H1 (cell line): ENCODE measurements at regions not wholly inside any gene's neighbourhood (a gene's known extent, or its start where the extent isn't known, plus 50 kb on each side); places are given as distances from the start of the nearest gene placed in this dataset.

Source experiments
- CTCF ChIA-PET: fragments of 300-600 bp; sonication (Branson Sonifier 250); formaldehyde crosslinking; loops from one replicate; lab custom pipeline; 2021; ENCODE audit not compliant: partially characterized antibody; lab: Charles Lee
- POLR2A ChIA-PET: fragments of 300-600 bp; sonication (Branson Sonifier 250); formaldehyde crosslinking; loops from one replicate; lab custom pipeline; 2021; ENCODE audit warnings: inconsistent platforms; ENCODE audit not compliant: partially characterized antibody; lab: Charles Lee
- DNase-seq, 2 experiments: peaks; one replicate each; pipeline versions ENCODE4 v3.0.0 to v3.0.0-alpha.2; 2010 to 2022; ENCODE audit warnings: low spot score in 2 of 2, low read depth in 1 of 2, mixed read lengths in 1 of 2
- FAIRE-seq: peaks from 2 replicates; lab custom pipeline; 2011; peaks lifted over from hg19 to GRCh38; lab: Jason Lieb, UNC
- H2AFZ ChIP-seq: 2 replicates; pipeline ENCODE4 v1.8.1; 2012; ENCODE audit warnings: low read length, inconsistent platforms
- H2AK5ac ChIP-seq: 2 replicates; pipeline ENCODE4 v1.6.1; 2013; ENCODE audit warnings: low read depth, low read length
- H2BK120ac ChIP-seq: replicated peaks from 2 replicates; pipeline ENCODE3; 2013; ENCODE audit warnings: low read depth, low read length, inconsistent platforms
- H2BK12ac ChIP-seq: 2 replicates; pipeline ENCODE4 v1.6.1; 2013; ENCODE audit warnings: low read depth, low read length
- H2BK15ac ChIP-seq: 2 replicates; pipeline ENCODE4 v1.6.1; 2013; ENCODE audit warnings: low read length
- H2BK20ac ChIP-seq: 2 replicates; pipeline ENCODE4 v1.6.1; 2013; ENCODE audit warnings: low read length
- H2BK5ac ChIP-seq: 2 replicates; pipeline ENCODE4 v1.6.1; 2013; ENCODE audit warnings: low read depth, low read length
- H3K14ac ChIP-seq: 2 replicates; pipeline ENCODE4 v1.6.1; 2013; ENCODE audit warnings: inconsistent platforms; ENCODE audit not compliant: insufficient read length
- H3K18ac ChIP-seq: 2 replicates; pipeline ENCODE4 v1.6.1; 2013; ENCODE audit warnings: low read length; ENCODE audit errors: extremely low read depth
- H3K23ac ChIP-seq: 2 replicates; pipeline ENCODE4 v1.6.1; 2013; ENCODE audit warnings: inconsistent platforms; ENCODE audit not compliant: insufficient read length
- H3K23me2 ChIP-seq: 2 replicates; pipeline ENCODE4 v1.6.1; 2013; ENCODE audit warnings: low read depth, low read length
- H3K27ac ChIP-seq: 2 replicates; pipeline ENCODE4 v1.6.1; 2011; ENCODE audit warnings: low read depth, low read length, inconsistent platforms
- H3K27me3 ChIP-seq, 4 experiments: replicated peaks in 1 of 4; 1 replicate in 1 of 4; 2 replicates in 3 of 4; pipeline versions ENCODE4 v1.6.1 to v1.8.1; 2011 to 2013; ENCODE audit warnings: low read length in 3 of 4, mild to moderate bottlenecking in 3 of 4, inconsistent platforms in 2 of 4, mixed read lengths in 2 of 4, moderate library complexity in 1 of 4; ENCODE audit not compliant: control insufficient read depth in 3 of 4, insufficient read depth in 3 of 4; ENCODE audit errors: extremely low read depth in 1 of 4
- H3K36me3 ChIP-seq, 4 experiments: 2 replicates each; pipeline versions ENCODE4 v1.6.1 to v1.8.1; 2011 to 2013; ENCODE audit warnings: mild to moderate bottlenecking in 4 of 4, low read length in 3 of 4, moderate library complexity in 2 of 4, control low read depth in 1 of 4, inconsistent platforms in 1 of 4; ENCODE audit not compliant: insufficient read depth in 4 of 4, control insufficient read depth in 2 of 4
- H3K4ac ChIP-seq: replicated peaks from 2 replicates; pipeline ENCODE3; 2013; ENCODE audit warnings: low read length, low read depth, mixed read lengths, inconsistent platforms; ENCODE audit not compliant: insufficient read length
- H3K4me1 ChIP-seq, 4 experiments: replicated peaks in 1 of 4; 1 replicate in 1 of 4; 2 replicates in 3 of 4; pipeline versions ENCODE4 v1.6.1 to v1.8.1; 2011 to 2013; ENCODE audit warnings: low read length in 3 of 4, inconsistent platforms in 2 of 4, mixed read lengths in 1 of 4; ENCODE audit not compliant: insufficient read depth in 4 of 4, control insufficient read depth in 3 of 4
- H3K4me2 ChIP-seq, 2 experiments: 2 replicates each; pipeline versions ENCODE4 v1.6.1 to v1.8.1; 2011 to 2013; ENCODE audit warnings: low read depth in 2 of 2, low read length in 2 of 2, control low read depth in 1 of 2, inconsistent platforms in 1 of 2, mild to moderate bottlenecking in 1 of 2; ENCODE audit not compliant: insufficient read depth in 1 of 2
- H3K4me3 ChIP-seq, 4 experiments: fragments of 200-600, 300-600 bp in 1 of 4; sonication (generic), shearing (Covaris generic), sonication (Bioruptor Twin) in 1 of 4; 2 replicates each; pipeline versions ENCODE4 v1.5.1 to v1.8.1; 2011 to 2016; ENCODE audit warnings: low read length in 4 of 4, low read depth in 3 of 4, control low read depth in 2 of 4, inconsistent platforms in 2 of 4, mild to moderate bottlenecking in 2 of 4, mixed read lengths in 1 of 4, moderate library complexity in 1 of 4; ENCODE audit not compliant: insufficient read depth in 2 of 4; ENCODE audit errors: extremely low read depth in 1 of 4
- H3K56ac ChIP-seq: replicated peaks from 2 replicates; pipeline ENCODE3; 2013; ENCODE audit warnings: low read depth, mild to moderate bottlenecking, mixed read lengths, low read length, inconsistent platforms; ENCODE audit not compliant: insufficient read length
- H3K79me1 ChIP-seq: 2 replicates; pipeline ENCODE4 v1.6.1; 2013; ENCODE audit warnings: low read depth, low read length, control low read depth
- H3K79me2 ChIP-seq, 2 experiments: 2 replicates each; pipeline versions ENCODE4 v1.6.1 to v1.8.1; 2012 to 2013; ENCODE audit warnings: low read length in 2 of 2, mild to moderate bottlenecking in 2 of 2, inconsistent platforms in 1 of 2; ENCODE audit not compliant: insufficient read depth in 2 of 2, control insufficient read depth in 1 of 2
- H3K9ac ChIP-seq, 4 experiments: replicated peaks in 1 of 4; 1 replicate in 1 of 4; 2 replicates in 3 of 4; pipeline versions ENCODE4 v1.6.1 to v1.8.1; 2011 to 2013; ENCODE audit warnings: low read depth in 3 of 4, low read length in 3 of 4, control low read depth in 2 of 4, mild to moderate bottlenecking in 2 of 4, moderate library complexity in 2 of 4, inconsistent platforms in 1 of 4; ENCODE audit errors: extremely low read depth in 1 of 4
- H3K9me3 ChIP-seq, 2 experiments: 2 replicates each; pipeline versions ENCODE4 v1.6.1 to v1.8.1; 2012 to 2013; ENCODE audit warnings: mild to moderate bottlenecking in 2 of 2, moderate library complexity in 2 of 2, control low read depth in 1 of 2, inconsistent platforms in 1 of 2, low read depth in 1 of 2, low read length in 1 of 2, mixed read lengths in 1 of 2; ENCODE audit not compliant: insufficient read depth in 2 of 2
- H4K20me1 ChIP-seq, 2 experiments: replicated peaks in 1 of 2; 2 replicates each; pipeline versions ENCODE3 to v1.8.1; 2011 to 2013; ENCODE audit warnings: inconsistent platforms in 2 of 2, low read length in 2 of 2, mild to moderate bottlenecking in 1 of 2; ENCODE audit not compliant: insufficient read depth in 2 of 2, control insufficient read depth in 1 of 2
- H4K5ac ChIP-seq: 2 replicates; pipeline ENCODE4 v1.6.1; 2013; ENCODE audit warnings: low read length, low read depth, mixed read lengths, inconsistent platforms; ENCODE audit not compliant: insufficient read length
- H4K8ac ChIP-seq: 2 replicates; pipeline ENCODE4 v1.8.0; 2013; ENCODE audit warnings: mild to moderate bottlenecking, moderate library complexity, low read length, inconsistent platforms; ENCODE audit not compliant: insufficient read depth; ENCODE audit errors: extremely low read depth
- H4K91ac ChIP-seq: replicated peaks from 2 replicates; pipeline ENCODE3; 2013; ENCODE audit warnings: low read length, mixed read lengths, inconsistent platforms; ENCODE audit not compliant: insufficient read length
- CEBPB ChIP-seq: IDR thresholded peaks from 2 replicates; pipeline ENCODE4 v1.6.1; 2012; ENCODE audit warnings: low read depth, low read length
- CREB1 ChIP-seq: IDR thresholded peaks from 2 replicates; pipeline ENCODE4 v1.6.1; 2012; ENCODE audit warnings: inconsistent platforms
- RAD21 ChIP-seq, 2 experiments: IDR thresholded peaks in 1 of 2; conservative IDR thresholded peaks in 1 of 2; 2 replicates each; pipeline ENCODE4 v1.6.1; 2011; ENCODE audit warnings: low read depth in 2 of 2, low read length in 2 of 2, improper control_type of control experiment in 1 of 2, inconsistent platforms in 1 of 2, mild to moderate bottlenecking in 1 of 2, moderate library complexity in 1 of 2
- SP1 ChIP-seq: IDR thresholded peaks from 2 replicates; pipeline ENCODE4 v1.6.1; 2011; ENCODE audit warnings: low read depth, low read length
- SRF ChIP-seq: IDR thresholded peaks from 2 replicates; pipeline ENCODE4 v1.6.1; 2011; ENCODE audit warnings: mild to moderate bottlenecking, low read depth, low read length, moderate library complexity
- SUZ12 ChIP-seq: fragments of 200-600 bp; sonication (generic); IDR thresholded peaks from 2 replicates; pipeline ENCODE4 v1.6.1; 2012; ENCODE audit warnings: mild to moderate bottlenecking, inconsistent platforms, low read length, moderate library complexity, mixed read lengths
- TCF12 ChIP-seq: IDR thresholded peaks from 2 replicates; pipeline ENCODE4 v1.6.1; 2011; ENCODE audit warnings: low read depth, mild to moderate bottlenecking, low read length
- YY1 ChIP-seq: IDR thresholded peaks from 2 replicates; pipeline ENCODE4 v1.6.1; 2011; ENCODE audit warnings: low read depth, mild to moderate bottlenecking, low read length
- WGBS, 2 experiments: shearing (Covaris generic) in 1 of 2; methylation state at CpG; one replicate each; pipeline versions ENCODE4 v1.1.6 to v1.1.7; 2013 to 2015; ENCODE audit warnings: low lambda C conversion rate in 2 of 2, mixed read lengths in 2 of 2, inconsistent platforms in 1 of 2, low coverage in 1 of 2, missing lambda C conversion rate in 1 of 2; ENCODE audit not compliant: insufficient replicate concordance in 2 of 2, insufficient coverage in 1 of 2, insufficient read length in 1 of 2; ENCODE audit errors: extremely low coverage in 1 of 2, missing lambda C conversion rate in 1 of 2; 5-methylcytosine and 5-hydroxymethylcytosine counted together
- TF ChIP-seq, protein P1 (sequence below): IDR thresholded peaks from 2 replicates; pipeline ENCODE4 v1.6.1; 2012; ENCODE audit warnings: inconsistent platforms

- no peaks in the 10 kb centered on the region for H3K79me1 ChIP-seq
- FAIRE-seq (no peak), DNase-seq (no peak)
- H3K9me3 ChIP-seq: no peaks in the 10 kb centered on the region
- TF ChIP-seq CEBPB (no peak), TCF12 (no peak), SP1 (no peak), SRF (no peak), YY1 (no peak), SUZ12 (no peak), RAD21 (IDR thresholded peaks at IDR 0.05 in 1 of 2, conservative IDR thresholded peaks at IDR 0.05 in 1 of 2; ENCODE audit: low read depth in 2 of 2, low read length in 2 of 2) (no peak), CREB1 (no peak)
- TF ChIP-seq, protein P1, sequence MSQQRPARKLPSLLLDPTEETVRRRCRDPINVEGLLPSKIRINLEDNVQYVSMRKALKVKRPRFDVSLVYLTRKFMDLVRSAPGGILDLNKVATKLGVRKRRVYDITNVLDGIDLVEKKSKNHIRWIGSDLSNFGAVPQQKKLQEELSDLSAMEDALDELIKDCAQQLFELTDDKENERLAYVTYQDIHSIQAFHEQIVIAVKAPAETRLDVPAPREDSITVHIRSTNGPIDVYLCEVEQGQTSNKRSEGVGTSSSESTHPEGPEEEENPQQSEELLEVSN: no peak
- H3K36me3 ChIP-seq: no peaks in the 10 kb centered on the region
- peaks cover 0 to 3% (median 1%) of the 10 kb centered on the region in 4 experiments; a peak in 1 of 7 replicates for H3K4me1 ChIP-seq
- no peaks in the 10 kb centered on the region for H3K27me3 ChIP-seq
- no peak overlapping the region for H3K4me3 ChIP-seq
- no peak overlapping the region for H2AK5ac ChIP-seq
- CTCF ChIA-PET: no interaction called here
- no peak overlapping the region for H2AFZ ChIP-seq
- H3K27ac ChIP-seq: no peak overlapping the region
- H3K9ac ChIP-seq: no peak overlapping the region
- 81% methylated on average over 2 of the region's 2 CpGs; no CpG with 5 or more reads in 1 of the 2 experiments for WGBS, 2 experiments
- H4K91ac ChIP-seq: no peak overlapping the region
- no peak overlapping the region for H4K8ac ChIP-seq
- POLR2A ChIA-PET: no interaction called here
- H3K56ac ChIP-seq: no peak overlapping the region
- no peaks in the 10 kb centered on the region for H3K23me2 ChIP-seq
- H2BK20ac ChIP-seq: no peak overlapping the region
- H3K18ac ChIP-seq: no peak overlapping the region
- no peak overlapping the region for H3K4me2 ChIP-seq
- no peak overlapping the region for H3K14ac ChIP-seq
- no peak overlapping the region for H3K4ac ChIP-seq
- H2BK15ac ChIP-seq: no peak overlapping the region
- H2BK12ac ChIP-seq: no peak overlapping the region
- no peaks in the 10 kb centered on the region for H4K20me1 ChIP-seq
- no peaks in the 10 kb centered on the region for H3K79me2 ChIP-seq
- no peak overlapping the region for H2BK5ac ChIP-seq
- H3K23ac ChIP-seq: no peak overlapping the region
- H4K5ac ChIP-seq: no peak overlapping the region
- no peak overlapping the region for H2BK120ac ChIP-seq
Observed at GRCh38 chr1:208369045-208369444, 124.9 kb upstream of the PLXNA2 start.
